Mucosa of stomach (tissue), 1 donor: ENCODE measurements at regions not wholly inside any gene's neighbourhood (a gene's known extent, or its start where the extent isn't known, plus 50 kb on each side); places are given as distances from the start of the nearest gene placed in this dataset.
"Not testable (repeated sequence)": the region's sequence is repeated elsewhere in the genome, so short reads cannot be mapped to it uniquely, and the experiment has no call there.

ENCODE experiments used
- H3K27me3 ChIP-seq: one replicate; pipeline ENCODE4 v1.7.0; 2013; ENCODE audit warnings: mild to moderate bottlenecking, low read length; ENCODE audit not compliant: control insufficient read depth, insufficient read depth
- H3K36me3 ChIP-seq: one replicate; pipeline ENCODE4 v1.7.0; 2013; ENCODE audit warnings: low read length; ENCODE audit not compliant: control insufficient read depth, insufficient read depth
- H3K4me1 ChIP-seq: one replicate; pipeline ENCODE4 v1.7.0; 2013; ENCODE audit warnings: mild to moderate bottlenecking, low read length; ENCODE audit not compliant: control insufficient read depth, insufficient read depth
- H3K4me3 ChIP-seq: one replicate; pipeline ENCODE4 v1.7.0; 2013; ENCODE audit warnings: low read length
- H3K9ac ChIP-seq: one replicate; pipeline ENCODE4 v1.7.0; 2013; ENCODE audit warnings: mild to moderate bottlenecking, low read length, moderate library complexity
- H3K9me3 ChIP-seq: one replicate; pipeline ENCODE4 v1.7.0; 2013; ENCODE audit warnings: mild to moderate bottlenecking, low read length, moderate library complexity; ENCODE audit not compliant: control insufficient read depth
- donor health status: Pancreatic carcinoma.

- no peak overlapping the region for H3K4me3 ChIP-seq
- H3K4me1 ChIP-seq: peaks cover 13% of the 10 kb centered on the region
- peaks cover 13% of the 10 kb centered on the region for H3K27me3 ChIP-seq
- no peaks in the 10 kb centered on the region for H3K9me3 ChIP-seq
- peak overlapping the region; percentile 19 for H3K9ac ChIP-seq
- H3K36me3 ChIP-seq: no peaks in the 10 kb centered on the region
Observed at GRCh38 chr6:26269531-26270485, 95.2 kb upstream of the BTN3A2 start.

- H3K4me1 ChIP-seq: peaks cover 13% of the 10 kb centered on the region
- H3K27me3 ChIP-seq: peaks cover 13% of the 10 kb centered on the region
- no peaks in the 10 kb centered on the region for H3K9me3 ChIP-seq
- no peak overlapping the region for H3K4me3 ChIP-seq
- no peaks in the 10 kb centered on the region for H3K36me3 ChIP-seq
- H3K9ac ChIP-seq: no peak overlapping the region
Observed at GRCh38 chr6:26270486-26270861, 94.5 kb upstream of the BTN3A2 start.

GRCh38 chr6:26270903-26271667, 93.9 kb upstream of the BTN3A2 start:
- Histone ChIP-seq H3K27me3 (peaks cover 13% of the 10 kb centered on the region), H3K4me3 (peak overlapping the region; percentile 1), H3K4me1 (peaks cover 13% of the 10 kb centered on the region), H3K9me3 (no peaks in the 10 kb centered on the region), H3K36me3 (no peaks in the 10 kb centered on the region), H3K9ac (peak overlapping the region; percentile 59)

- H3K4me3 ChIP-seq: peak overlapping the region; percentile 1
- peaks cover 13% of the 10 kb centered on the region for H3K4me1 ChIP-seq
- no peaks in the 10 kb centered on the region for H3K9me3 ChIP-seq
- H3K9ac ChIP-seq: peak overlapping the region; percentile 59
- peaks cover 13% of the 10 kb centered on the region for H3K27me3 ChIP-seq
- H3K36me3 ChIP-seq: no peaks in the 10 kb centered on the region
Observed at GRCh38 chr6:26271668-26272024, 93.4 kb upstream of the BTN3A2 start.

GRCh38 chr6:26272171-26272637, 92.8 kb upstream of the BTN3A2 start:
- Histone ChIP-seq H3K4me1 (peaks cover 13% of the 10 kb centered on the region), H3K27me3 (peaks cover 13% of the 10 kb centered on the region), H3K4me3 (no peak overlapping the region), H3K36me3 (no peaks in the 10 kb centered on the region), H3K9ac (peak overlapping the region; percentile 59), H3K9me3 (no peaks in the 10 kb centered on the region)

GRCh38 chr6:26273673-26274588, 91.1 kb upstream of the BTN3A2 start:
- peaks cover 13% of the 10 kb centered on the region for H3K27me3 ChIP-seq
- no peaks in the 10 kb centered on the region for H3K9me3 ChIP-seq
- peaks cover 7% of the 10 kb centered on the region for H3K4me1 ChIP-seq
- H3K4me3 ChIP-seq: peak overlapping the region; percentile 43
- H3K9ac ChIP-seq: peak overlapping the region; percentile 64
- no peaks in the 10 kb centered on the region for H3K36me3 ChIP-seq

GRCh38 chr6:26275663-26276062, 89.3 kb upstream of the BTN3A2 start:
- Histone ChIP-seq H3K27me3 (peaks cover 10% of the 10 kb centered on the region), H3K4me1 (peaks cover 5% of the 10 kb centered on the region), H3K36me3 (no peaks in the 10 kb centered on the region), H3K9me3 (no peaks in the 10 kb centered on the region), H3K9ac (no peak overlapping the region), H3K4me3 (no peak overlapping the region)

GRCh38 chr6:26276841-26277648, 88.0 kb upstream of the BTN3A2 start:
- Histone ChIP-seq H3K9me3 (no peaks in the 10 kb centered on the region), H3K4me1 (no peaks in the 10 kb centered on the region), H3K9ac (no peak overlapping the region), H3K36me3 (no peaks in the 10 kb centered on the region), H3K4me3 (no peak overlapping the region), H3K27me3 (no peaks in the 10 kb centered on the region)

- Histone ChIP-seq H3K9me3 (no peaks in the 10 kb centered on the region), H3K4me3 (no peak overlapping the region), H3K4me1 (peaks cover 5% of the 10 kb centered on the region), H3K27me3 (no peaks in the 10 kb centered on the region), H3K9ac (no peak overlapping the region), H3K36me3 (no peaks in the 10 kb centered on the region)
Observed at GRCh38 chr6:26278536-26278935, 86.5 kb upstream of the BTN3A2 start.

- H3K27me3 ChIP-seq, H3K9ac ChIP-seq, H3K9me3 ChIP-seq, H3K36me3 ChIP-seq, H3K4me3 ChIP-seq: not testable (repeated sequence)
- peaks cover 12% of the 10 kb centered on the region for H3K4me1 ChIP-seq
Observed at GRCh38 chr6:26279371-26279770, 85.6 kb upstream of the BTN3A2 start.

- Histone ChIP-seq H3K4me3 (no peak overlapping the region), H3K9me3 (no peaks in the 10 kb centered on the region), H3K36me3 (no peaks in the 10 kb centered on the region), H3K27me3 (no peaks in the 10 kb centered on the region), H3K4me1 (peaks cover 12% of the 10 kb centered on the region), H3K9ac (no peak overlapping the region)
Observed at GRCh38 chr6:26280407-26280806, 84.6 kb upstream of the BTN3A2 start.
